ENCODE measurements at regions not wholly inside any gene's neighbourhood (a gene's known extent, or its start where the extent isn't known, plus 50 kb on each side); places are given as distances from the start of the nearest gene placed in this dataset.
"Not testable (repeated sequence)": the region's sequence is repeated elsewhere in the genome, so short reads cannot be mapped to it uniquely, and the experiment has no call there.

- no peak for DNase-seq
These were observed 640.2 kb upstream of the MMS22L start for GRCh38 chr6:97923249-97923648.

- no peak for DNase-seq
These were observed 642.5 kb upstream of the MMS22L start for GRCh38 chr6:97925504-97925903.

GRCh38 chr6:97939440-97940168, 656.6 kb upstream of the MMS22L start:
- no peak for DNase-seq

DNA sequence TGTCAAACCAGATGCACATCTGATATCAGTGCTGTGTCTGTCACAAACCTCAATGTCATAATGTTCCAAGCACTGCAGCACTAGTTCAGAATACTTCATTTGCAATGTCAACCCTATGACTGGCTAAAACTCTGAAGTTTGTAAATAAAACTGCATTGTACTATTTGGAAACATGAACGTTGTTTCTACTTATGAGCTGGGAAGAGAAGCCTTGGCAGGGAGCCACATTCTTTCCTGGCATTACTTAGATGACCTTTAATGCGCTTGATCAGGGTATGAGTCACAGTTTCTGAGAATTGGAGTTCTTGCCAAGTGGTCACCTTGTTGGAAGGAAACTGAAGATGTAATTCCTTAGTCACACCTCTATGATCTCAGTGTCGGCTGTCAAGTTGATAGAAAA, 664.8 kb upstream of the MMS22L start:
- no peak for DNase-seq

DNA sequence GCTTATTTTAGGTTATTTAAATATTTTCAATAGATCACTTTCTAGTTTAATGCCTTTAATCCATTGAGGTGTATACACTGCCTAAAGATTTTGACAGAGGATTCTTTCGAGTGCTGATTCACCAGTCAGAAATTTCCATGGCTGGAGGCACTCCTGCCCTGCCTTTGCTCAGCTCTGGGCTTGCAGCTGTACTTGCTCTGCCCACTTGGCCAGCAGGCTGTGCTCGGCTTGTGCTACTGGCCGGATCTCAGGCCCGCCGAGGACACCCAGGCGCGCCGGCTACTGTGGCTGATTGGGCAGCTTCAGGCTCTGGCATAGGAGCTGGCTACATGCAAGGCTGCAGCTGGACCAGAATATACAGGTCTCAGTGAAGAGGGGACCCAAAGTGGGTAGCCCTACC, 675.1 kb upstream of the MMS22L start:
- no peak for DNase-seq

- no peak for DNase-seq
These were observed 680.2 kb upstream of the MMS22L start for GRCh38 chr6:97963193-97963592.

DNA sequence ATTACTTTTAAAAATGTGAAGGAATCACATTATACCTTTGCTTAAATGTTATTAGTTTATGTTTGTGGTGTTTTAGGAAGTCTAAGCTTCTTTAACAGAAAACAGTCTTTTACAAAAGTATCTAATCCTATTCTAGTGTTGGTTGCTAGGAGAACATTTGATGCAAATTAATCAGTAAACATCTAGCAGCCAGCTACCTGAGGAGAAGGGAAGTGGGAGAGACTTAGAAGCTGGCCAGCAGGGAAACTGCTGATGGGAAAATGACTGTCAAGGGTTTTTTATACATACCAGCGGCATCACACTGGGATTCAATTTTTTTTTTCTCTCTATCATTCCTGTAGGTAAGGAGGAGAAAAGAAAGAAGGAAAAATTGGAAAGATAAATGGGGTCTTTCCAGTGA, 686.0 kb upstream of the MMS22L start:
- no peak for DNase-seq

DNA sequence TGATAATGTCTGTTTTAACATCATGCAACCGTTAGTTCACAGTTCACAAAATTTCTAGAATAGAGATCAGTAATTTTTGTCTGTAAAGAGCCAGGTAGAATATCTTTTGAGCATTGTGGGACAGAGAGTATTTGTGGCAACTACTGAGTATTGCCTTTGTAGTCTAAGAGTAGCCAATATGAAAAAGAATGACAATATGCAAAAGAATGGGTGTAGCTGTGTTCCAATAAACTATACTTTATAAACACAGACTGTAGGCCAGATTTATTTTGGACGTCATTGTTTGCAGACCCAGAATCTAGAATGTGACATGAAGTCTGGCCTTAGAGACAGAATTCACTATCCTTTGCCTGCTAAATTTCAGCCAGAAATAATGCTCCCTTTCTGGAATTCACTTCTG, 694.1 kb upstream of the MMS22L start:
- no peak for DNase-seq

- no peak for DNase-seq
These were observed 695.8 kb upstream of the MMS22L start for GRCh38 chr6:97978855-97979271.

GRCh38 chr6:97979285-97979684, 696.3 kb upstream of the MMS22L start:
- DNase-seq = not testable (repeated sequence)

- DNase-seq = no peak
These were observed 706.4 kb upstream of the MMS22L start for GRCh38 chr6:97989451-97989850.

GRCh38 chr6:97995158-97995557, 712.1 kb upstream of the MMS22L start:
- DNase-seq = no peak

GRCh38 chr6:98002678-98003077, 719.7 kb upstream of the MMS22L start:
- DNase-seq = no peak

DNA sequence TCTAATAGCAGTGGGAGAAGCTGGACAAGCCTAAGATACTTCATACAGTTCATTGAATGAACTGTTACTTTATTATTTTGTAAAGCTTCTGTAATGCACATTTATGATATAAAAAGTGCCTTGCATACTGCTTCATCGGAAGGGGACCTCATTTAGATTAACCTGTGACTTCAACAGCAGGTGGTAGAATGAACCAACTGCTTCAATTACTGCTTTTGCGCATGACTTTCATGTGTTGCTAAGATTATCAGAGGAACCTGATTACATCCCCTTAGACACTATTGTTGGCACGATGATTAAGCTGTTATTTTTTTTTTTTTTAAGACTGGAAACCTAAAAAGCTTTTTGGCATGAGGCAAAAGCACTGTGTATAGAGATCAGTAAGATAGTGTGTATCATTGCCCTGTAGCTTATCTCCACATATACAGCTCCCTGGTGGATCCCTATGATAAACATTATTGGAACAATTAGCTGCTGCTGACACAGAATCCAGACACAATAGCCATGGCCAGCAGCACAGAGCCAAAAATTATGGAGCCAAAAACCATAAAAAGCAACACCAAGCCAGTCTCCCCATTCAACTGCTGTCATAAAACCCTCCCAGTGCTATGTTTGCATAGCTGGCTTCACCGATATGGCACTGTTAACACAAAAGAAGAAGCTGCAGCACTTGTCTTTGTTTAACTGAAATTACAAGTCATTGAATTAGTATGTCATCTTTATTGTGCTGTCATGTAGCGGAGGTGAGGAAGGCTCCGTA, 731.6 kb upstream of the MMS22L start:
- DNase-seq = no peak

DNA sequence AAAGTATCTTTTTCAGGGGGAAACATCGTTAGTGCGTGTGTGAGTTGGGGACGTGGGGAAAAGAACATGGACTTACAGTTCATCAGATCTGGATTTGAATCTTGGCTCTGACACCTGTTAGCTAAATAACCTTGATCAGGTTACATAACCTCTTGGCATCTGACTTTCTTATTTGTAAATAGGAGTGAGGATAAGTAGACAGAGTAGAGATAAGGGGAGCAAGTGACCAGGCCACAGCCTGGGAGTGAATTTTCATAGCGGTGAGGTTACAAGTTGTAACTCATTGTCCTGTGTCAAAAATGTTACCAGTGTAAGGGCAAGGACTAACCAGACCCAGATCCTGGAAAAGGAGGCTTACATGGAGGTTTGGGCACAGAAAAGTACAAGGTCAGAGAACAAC, 733.5 kb upstream of the MMS22L start:
- no peak for DNase-seq

GRCh38 chr6:98020222-98020621, 737.2 kb upstream of the MMS22L start:
- DNase-seq = no peak

DNA sequence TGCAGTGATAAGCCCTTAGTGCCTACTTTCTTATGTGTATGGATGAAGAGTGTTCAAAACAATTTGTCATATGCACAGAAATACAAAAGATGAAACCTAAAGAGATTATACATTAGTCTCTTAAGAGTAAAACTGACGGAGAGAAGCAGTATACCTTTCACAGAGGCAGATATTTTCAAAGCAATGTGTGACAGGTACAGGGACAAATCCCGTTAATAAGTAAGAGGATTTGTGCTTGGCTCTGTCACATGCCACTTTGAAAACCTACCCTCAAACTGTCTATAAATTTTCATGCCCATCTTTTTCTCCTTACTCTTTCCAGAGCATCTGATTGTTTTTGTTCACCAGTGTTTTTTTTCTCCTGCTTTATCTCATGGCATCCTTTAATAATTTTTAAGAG, 741.3 kb upstream of the MMS22L start:
- DNase-seq = no peak

- no peak for DNase-seq
These were observed 744.9 kb upstream of the MMS22L start for GRCh38 chr6:98027898-98028297.

DNA sequence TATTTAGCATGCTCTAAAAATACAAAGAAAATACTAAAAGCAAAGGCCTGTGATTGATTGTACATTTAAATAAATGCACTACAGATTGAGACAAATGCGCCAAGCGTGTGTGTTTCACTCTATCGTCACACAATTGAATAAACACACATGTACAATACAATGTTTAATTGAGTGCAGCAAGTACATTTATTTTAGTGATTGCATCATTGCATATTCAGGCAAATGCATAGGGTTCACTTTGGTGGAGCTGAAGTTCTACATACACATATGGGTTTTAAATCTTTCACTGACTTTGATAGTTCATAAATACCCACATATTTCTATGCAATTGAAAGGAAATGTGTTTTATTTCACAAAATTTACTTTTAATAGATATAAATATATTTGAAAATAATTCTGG, 750.6 kb upstream of the MMS22L start:
- no peak for DNase-seq

DNA sequence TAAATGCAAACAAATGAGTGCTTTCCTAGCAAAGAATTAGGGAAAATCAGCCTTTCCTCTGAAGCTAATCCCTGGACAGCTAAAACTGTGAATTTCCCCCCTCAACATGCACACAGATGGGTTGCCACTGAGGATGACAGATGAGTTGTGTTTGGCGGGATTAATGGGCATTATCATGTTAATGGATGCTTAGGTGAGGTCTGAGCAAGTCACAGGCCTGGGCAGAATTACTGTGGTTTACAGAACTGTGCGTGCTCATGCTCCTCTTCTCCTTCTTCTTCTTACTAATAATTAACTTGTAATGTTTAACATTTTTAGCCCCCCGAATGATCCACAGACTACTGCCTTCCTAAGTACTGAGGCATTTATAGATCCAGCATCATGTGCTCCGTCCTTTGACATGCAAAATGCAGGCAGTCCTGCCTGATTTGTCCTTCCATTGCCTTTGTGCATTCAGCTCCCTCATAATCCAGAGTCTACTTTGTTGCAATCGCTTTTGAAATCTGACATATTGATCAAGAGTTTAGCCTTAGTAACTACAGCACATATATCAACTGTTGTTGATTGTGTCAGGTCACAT, 753.4 kb upstream of the MMS22L start:
- no peak for DNase-seq

DNA sequence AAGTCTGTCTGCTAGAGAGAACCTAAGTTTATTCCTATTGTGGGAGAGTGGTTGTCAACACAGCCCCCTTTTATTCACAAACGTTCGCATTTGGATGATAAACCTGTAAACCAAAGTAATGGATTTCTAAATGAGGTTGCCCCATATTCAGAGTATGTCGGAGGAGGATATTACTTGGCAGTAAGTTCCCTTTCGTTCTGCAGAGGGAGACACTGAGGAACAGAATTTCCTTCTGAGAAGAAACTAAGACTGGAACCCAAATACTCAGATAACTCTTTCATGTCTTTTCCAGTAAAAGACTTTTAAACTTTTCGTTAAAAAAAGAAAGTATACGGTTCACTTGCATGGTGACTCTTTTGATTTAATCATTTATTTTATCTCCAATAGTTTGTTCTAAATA, 754.6 kb upstream of the MMS22L start:
- no peak for DNase-seq

DNA sequence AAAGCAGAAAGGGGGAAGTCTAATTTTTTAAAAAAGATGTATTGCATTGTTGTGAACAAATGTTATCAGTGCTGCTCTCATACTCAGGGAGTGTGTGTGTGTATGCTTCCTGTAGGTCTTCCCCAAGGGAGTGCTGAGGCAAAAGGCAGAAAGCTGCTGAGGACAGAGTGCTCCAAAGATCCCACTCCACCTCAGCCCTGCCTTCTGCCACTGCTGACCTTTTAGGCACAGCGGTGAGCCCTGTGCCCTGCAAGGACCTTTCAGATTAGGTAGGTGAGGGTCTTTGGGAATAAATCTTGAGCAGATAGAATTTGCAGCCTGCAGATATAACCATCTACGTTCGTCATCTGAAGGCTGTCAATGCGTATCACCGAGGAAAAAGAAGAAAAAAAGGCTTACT, 756.4 kb upstream of the MMS22L start:
- no peak for DNase-seq

DNA sequence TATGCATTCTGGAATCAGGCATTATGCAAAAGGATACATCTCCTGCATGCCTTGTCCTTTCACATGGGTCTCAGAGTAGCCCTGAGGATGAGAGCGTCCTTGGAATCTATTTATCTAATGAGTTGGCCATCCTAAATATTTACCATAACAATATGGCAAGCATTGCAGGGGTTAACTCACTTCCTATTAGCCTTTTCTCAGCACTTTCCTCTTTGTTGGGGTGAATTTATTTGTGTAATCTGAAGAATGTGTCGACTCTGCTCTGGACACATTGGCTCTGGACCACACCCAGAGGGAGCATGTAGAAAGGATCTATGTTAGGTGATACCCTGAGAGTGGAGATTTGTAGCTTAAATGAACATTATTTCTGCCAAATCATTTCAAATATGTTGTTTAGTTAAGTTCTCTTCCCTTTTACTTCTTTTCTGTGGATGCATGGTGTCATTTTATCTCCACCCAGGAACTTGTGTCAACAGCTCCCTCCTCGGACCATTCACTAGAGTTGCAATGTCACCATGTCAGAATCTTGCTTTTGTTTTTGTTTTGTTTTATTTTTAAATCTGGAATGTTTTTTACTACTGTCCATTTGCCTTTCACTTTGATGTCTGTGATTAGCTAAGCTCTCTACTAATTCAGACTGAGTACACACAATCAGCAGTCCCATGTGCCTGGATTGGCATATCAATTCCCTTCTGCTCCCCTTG, 757.0 kb upstream of the MMS22L start:
- DNase-seq = no peak

- DNase-seq = no peak
These were observed 758.0 kb upstream of the MMS22L start for GRCh38 chr6:98041056-98041455.
